Right lobe of liver (tissue), 4 donors: ENCODE measurements at regions not wholly inside any gene's neighbourhood (a gene's known extent, or its start where the extent isn't known, plus 50 kb on each side); places are given as distances from the start of the nearest gene placed in this dataset.

Experiments
- POLR2A ChIP-seq: fragments of 450-650 bp; IDR thresholded peaks from one replicate; pipeline ENCODE4 v1.6.1; 2017; ENCODE audit warnings: antibody characterized with exemption, mild to moderate bottlenecking
- TF ChIP-seq, protein P1 (sequence below), 4 donors: fragments of 200-600 bp in 3 of 4; fragments of 450-650 bp in 1 of 4; IDR thresholded peaks; one replicate each; pipeline versions ENCODE4 v1.5.1 to v1.8.0; 2016 to 2022; ENCODE audit warnings: antibody characterized with exemption in 4 of 4, mild to moderate bottlenecking in 2 of 4
- donor health status: DM: no; HTN: no; CAD: no.
- donor health status: DM: no; HTN: no; CAD: no.
- donor health status: DM: no; HTN: yes; CAD: no.

DNA sequence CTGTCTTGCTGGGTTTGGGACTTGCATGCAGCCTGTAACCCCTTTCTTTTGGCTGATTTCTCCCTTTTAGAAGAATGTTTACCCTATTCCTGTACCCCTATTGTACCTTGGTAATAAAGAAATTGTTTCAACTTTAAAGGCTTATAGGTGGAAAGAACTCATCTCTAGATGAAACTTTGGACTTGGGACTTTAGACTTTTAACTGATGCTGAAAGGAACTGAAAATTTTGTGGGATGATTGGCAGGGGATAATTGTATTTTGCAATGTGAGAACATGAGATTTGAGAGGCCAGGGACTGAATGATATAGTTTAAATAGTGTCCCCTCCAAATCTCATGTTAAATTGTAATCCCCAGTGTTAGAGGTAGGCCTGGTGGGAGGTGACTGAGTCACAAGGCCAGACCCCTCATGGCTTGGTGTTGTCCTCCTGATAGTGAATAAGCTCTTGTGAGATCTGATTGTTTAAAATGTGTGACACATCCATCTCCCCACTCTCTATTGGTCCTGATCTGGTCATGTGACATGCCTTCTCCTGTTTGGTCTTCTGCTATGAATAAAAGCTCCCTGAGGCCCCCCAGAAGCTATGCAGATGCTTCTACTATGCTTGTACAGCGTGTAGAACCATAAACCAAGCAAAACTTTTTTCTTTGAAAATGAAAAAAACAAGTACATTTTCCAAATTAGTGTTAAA lies 1621.3 kb upstream of the B3GALT2 start:
- TF ChIP-seq, protein P1, sequence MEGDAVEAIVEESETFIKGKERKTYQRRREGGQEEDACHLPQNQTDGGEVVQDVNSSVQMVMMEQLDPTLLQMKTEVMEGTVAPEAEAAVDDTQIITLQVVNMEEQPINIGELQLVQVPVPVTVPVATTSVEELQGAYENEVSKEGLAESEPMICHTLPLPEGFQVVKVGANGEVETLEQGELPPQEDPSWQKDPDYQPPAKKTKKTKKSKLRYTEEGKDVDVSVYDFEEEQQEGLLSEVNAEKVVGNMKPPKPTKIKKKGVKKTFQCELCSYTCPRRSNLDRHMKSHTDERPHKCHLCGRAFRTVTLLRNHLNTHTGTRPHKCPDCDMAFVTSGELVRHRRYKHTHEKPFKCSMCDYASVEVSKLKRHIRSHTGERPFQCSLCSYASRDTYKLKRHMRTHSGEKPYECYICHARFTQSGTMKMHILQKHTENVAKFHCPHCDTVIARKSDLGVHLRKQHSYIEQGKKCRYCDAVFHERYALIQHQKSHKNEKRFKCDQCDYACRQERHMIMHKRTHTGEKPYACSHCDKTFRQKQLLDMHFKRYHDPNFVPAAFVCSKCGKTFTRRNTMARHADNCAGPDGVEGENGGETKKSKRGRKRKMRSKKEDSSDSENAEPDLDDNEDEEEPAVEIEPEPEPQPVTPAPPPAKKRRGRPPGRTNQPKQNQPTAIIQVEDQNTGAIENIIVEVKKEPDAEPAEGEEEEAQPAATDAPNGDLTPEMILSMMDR (IDR thresholded peaks at IDR 0.05), result no peak
- no peak for TF ChIP-seq POLR2A
